ENCODE measurements at regions not wholly inside any gene's neighbourhood (a gene's known extent, or its start where the extent isn't known, plus 50 kb on each side); places are given as distances from the start of the nearest gene placed in this dataset.

GRCh38 chr1:105100102-105100501 lies 1350.4 kb downstream of the AMY1C start:
- no peak for TF ChIP-seq POLR2AphosphoS5 (IDR thresholded peaks at IDR 0.05)
- TF ChIP-seq POLR2A (IDR thresholded peaks at IDR 0.05), result no peak
- no peak for TF ChIP-seq CTCF (IDR thresholded peaks at IDR 0.05)
